Esophagus squamous epithelium (tissue), 4 donors: ENCODE measurements at regions not wholly inside any gene's neighbourhood (a gene's known extent, or its start where the extent isn't known, plus 50 kb on each side); places are given as distances from the start of the nearest gene placed in this dataset.

ENCODE experiments used
- CTCF ChIP-seq, 6 experiments: fragments of 450-650 bp in 4 of 6; fragments of 200-600 bp in 2 of 6; sonication (generic) in 2 of 6; IDR thresholded peaks; one replicate each; pipeline ENCODE4 v1.5.1; 2016 to 2019; ENCODE audit warnings: antibody characterized with exemption in 6 of 6, mild to moderate bottlenecking in 4 of 6, moderate library complexity in 4 of 6
- POLR2A ChIP-seq, 4 donors: fragments of 450-650 bp; IDR thresholded peaks; one replicate each; pipeline ENCODE4 v1.6.1; 2017; ENCODE audit warnings: antibody characterized with exemption in 4 of 4, mild to moderate bottlenecking in 4 of 4, moderate library complexity in 3 of 4

- TF ChIP-seq CTCF (IDR thresholded peaks at IDR 0.05) (no peak), POLR2A (IDR thresholded peaks at IDR 0.05) (no peak)
These were observed 105.9 kb upstream of the SCOC start for GRCh38 chr4:140267576-140267975.
